Activated effector memory CD4-positive, alpha-beta T cell treated with Interleukin-2 at 50 U/mL for 16 hours (primary cell): ENCODE measurements at regions not wholly inside any gene's neighbourhood (a gene's known extent, or its start where the extent isn't known, plus 50 kb on each side); places are given as distances from the start of the nearest gene placed in this dataset.
"Not testable (repeated sequence)": the region's sequence is repeated elsewhere in the genome, so short reads cannot be mapped to it uniquely, and the experiment has no call there.

ENCODE experiments used
- DNase-seq: peaks from one replicate; pipeline ENCODE4 v3.0.0-alpha.2; 2020

GRCh38 chr6:139525415-139525814, 151.0 kb upstream of the CITED2 start:
- no peak for DNase-seq

- DNase-seq = no peak
Measured at GRCh38 chr6:139523986-139524385, 149.5 kb upstream of the CITED2 start.

GRCh38 chr6:139522511-139523220, 148.2 kb upstream of the CITED2 start:
- DNase-seq = no peak

GRCh38 chr6:139521338-139521737, 146.9 kb upstream of the CITED2 start:
- DNase-seq = no peak

- DNase-seq = no peak
Measured at GRCh38 chr6:139520321-139520768, 145.9 kb upstream of the CITED2 start.

GRCh38 chr6:139519571-139520031, 145.2 kb upstream of the CITED2 start:
- DNase-seq = no peak

- DNase-seq = no peak
Measured at GRCh38 chr6:139519097-139519496, 144.6 kb upstream of the CITED2 start.

GRCh38 chr6:139518556-139519091, 144.2 kb upstream of the CITED2 start:
- no peak for DNase-seq

- not testable (repeated sequence) for DNase-seq
Measured at GRCh38 chr6:139517998-139518555, 143.6 kb upstream of the CITED2 start.

- DNase-seq = no peak
Measured at GRCh38 chr6:139515511-139515910, 141.1 kb upstream of the CITED2 start.

- DNase-seq = no peak
Measured at GRCh38 chr6:139514819-139515218, 140.4 kb upstream of the CITED2 start.

GRCh38 chr6:139510040-139510790, 135.8 kb upstream of the CITED2 start:
- no peak for DNase-seq

GRCh38 chr6:139509167-139509566, 134.7 kb upstream of the CITED2 start:
- no peak for DNase-seq

GRCh38 chr6:139508576-139508975, 134.1 kb upstream of the CITED2 start:
- DNase-seq = no peak

- no peak for DNase-seq
Measured at GRCh38 chr6:139508023-139508422, 133.6 kb upstream of the CITED2 start.

- no peak for DNase-seq
Measured at GRCh38 chr6:139500977-139501376, 126.5 kb upstream of the CITED2 start.

GRCh38 chr6:139498715-139499114, 124.3 kb upstream of the CITED2 start:
- DNase-seq = no peak

- no peak for DNase-seq
Measured at GRCh38 chr6:139497345-139497961, 123.0 kb upstream of the CITED2 start.

GRCh38 chr6:139496654-139497344, 122.4 kb upstream of the CITED2 start:
- DNase-seq = no peak

- no peak for DNase-seq
Measured at GRCh38 chr6:139494376-139494990, 120.0 kb upstream of the CITED2 start.

GRCh38 chr6:139490482-139490881, 116.0 kb upstream of the CITED2 start:
- no peak for DNase-seq

- no peak for DNase-seq
Measured at GRCh38 chr6:139486476-139486799, 112.0 kb upstream of the CITED2 start.
